ENCODE measurements at regions not wholly inside any gene's neighbourhood (a gene's known extent, or its start where the extent isn't known, plus 50 kb on each side); places are given as distances from the start of the nearest gene placed in this dataset.
A peak's percentile ranks its signal among the peaks of the same experiment; 100 is the strongest.

DNA sequence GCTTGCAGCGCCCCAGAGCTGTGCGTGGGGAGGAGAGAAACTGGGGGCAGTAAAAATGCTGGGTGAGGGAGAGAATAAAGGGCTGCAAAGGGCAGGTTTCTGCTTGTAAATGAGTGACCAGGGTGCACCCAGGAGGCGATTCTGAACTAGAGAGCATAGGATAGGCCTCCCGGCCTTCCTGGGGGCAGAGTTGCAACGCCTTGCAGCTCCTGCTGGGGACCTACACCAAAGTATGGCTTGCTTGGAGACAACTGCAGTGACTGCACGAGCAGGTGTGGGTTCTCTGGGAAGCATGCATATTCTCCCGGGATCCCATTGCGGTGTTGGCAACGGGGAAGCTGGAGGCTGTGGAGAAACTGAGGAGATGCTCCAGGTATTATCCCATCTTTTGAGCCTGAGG is 111.6 kb upstream of the SPACA1 start:
- DNase-seq (ENCODE audit: low spot score): no peak

DNA sequence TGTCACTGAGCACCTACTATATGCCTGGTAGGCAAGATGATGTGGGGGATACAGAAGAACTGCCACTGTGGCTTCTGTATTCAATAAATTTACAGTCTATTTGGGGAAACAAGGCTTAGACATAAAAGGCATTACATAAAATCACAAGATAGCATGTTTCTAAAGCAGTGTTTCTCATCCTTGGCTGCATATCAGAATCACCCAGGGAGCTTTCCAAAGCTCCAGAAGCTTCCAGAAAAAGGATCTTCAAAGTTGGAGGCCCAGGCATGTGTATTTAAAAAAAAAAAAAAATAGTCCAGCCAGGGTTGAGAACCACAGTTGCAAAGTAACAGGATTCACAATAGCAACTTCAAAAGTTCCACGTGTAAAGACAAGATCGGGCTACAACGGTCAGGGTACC is 112.4 kb upstream of the SPACA1 start:
- DNase-seq (ENCODE audit: low spot score): no peak

DNA sequence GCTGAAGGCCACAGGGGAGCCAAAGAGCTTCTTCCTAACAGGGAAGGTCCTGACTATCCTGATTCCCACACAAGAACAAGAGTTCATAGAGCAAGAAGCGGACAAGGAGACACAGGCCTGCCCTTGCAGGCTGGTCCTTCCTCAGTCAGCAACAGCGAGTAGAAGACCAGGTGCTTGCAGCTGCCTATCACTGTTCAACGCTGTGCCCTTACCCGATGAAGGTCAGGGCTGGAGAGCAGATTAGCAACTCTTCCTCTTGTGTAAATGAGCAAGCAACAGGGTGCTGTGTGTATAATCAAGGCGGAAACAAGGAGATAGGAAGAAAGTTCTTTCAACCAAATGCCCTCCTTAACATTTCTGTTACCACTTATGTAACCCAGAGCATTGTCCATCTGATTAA is 115.3 kb upstream of the SPACA1 start:
- DNase-seq (ENCODE audit: low spot score): no peak

DNA sequence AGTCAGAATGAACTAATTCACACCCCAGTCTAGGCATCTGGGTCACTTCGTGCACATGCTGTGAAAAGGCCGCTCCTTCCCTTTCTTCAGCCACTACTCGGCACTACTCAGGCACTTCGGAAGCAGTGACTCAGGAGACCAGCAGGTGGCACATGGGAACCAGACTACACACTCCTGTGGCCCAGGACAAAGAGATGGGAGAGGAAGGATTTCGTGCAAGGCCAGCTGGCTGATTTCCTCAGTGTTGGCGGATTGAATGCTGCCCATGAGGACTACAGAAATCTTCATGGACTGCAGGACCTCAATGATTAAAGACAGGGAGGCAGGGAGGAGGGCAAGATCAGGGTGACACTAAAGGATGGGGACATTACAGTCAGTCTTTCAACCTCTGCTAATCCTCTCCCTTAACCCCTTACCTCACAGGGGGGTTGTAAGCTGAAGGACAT is 117.8 kb upstream of the SPACA1 start:
- DNase-seq (ENCODE audit: low spot score): peak; percentile 85

DNA sequence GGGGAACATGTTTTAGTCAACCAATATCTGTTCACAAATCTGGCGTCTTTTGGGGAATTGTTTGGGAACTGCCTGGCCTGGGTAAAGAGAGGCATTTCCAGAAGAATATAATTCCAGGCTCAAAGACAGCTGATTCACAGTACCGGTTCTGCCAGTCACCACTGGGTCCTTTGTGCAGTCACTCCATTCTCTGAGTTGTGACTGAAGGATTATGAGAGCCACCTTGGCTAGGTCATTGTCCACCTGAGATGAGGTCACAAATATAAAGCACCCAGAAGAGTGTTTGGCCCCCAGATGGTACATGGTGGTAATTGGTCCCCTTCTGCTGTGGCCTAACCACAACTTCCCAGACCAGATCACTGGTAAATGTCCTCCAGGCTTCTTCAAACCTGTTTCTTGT is 121.0 kb upstream of the SPACA1 start:
- DNase-seq (ENCODE audit: low spot score): no peak

DNA sequence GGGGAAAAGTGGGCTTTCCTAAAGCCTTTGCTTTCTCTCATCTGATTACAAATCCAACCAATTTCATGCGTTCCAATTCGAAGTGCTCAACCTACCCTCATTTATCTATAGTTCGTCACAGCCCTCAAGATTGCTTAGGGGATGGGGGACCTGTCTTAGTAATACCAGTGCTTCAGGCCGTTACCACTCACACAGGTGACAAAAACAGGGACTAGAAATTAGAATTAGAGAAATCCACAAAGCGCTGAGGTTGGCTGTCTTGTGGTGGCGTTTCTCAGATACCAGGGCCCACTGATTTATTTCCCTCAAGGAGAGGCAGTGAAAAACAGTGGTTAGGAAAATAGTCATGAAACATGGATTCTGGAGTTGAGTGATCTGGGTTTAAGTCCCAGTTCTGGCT is 121.6 kb upstream of the SPACA1 start:
- no peak for DNase-seq (ENCODE audit: low spot score)

DNA sequence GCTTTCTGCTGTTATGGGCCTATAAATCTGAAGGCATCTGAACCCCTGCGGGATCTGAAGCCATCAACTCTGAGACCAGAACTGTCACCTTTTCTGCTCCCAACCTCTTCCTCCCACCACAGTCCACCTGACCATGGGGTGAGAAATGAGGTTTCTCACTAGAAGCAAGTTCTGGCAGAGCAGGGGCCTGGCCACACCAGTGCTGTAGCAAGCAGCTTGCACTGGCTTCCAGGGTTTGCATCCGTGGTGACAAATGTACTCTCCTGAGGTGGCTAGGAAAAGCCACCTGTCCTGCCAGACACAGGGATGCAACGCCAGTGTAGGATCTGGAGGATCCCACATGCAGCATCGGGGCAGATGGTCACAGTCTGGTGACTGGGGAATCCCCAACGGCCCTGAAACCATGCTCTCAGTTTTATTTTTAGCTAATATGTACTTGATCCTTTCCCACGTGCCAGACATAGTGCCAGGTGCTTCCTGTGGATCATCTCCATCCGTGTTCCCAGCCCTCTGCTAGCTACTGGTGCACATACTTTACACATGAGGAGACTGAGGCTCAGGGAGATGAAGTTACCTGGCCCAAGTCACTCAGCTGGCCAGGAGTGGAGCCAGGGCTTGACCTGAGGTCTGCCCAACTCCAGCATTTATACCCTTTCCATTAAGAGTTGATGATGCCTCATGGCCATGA is 122.1 kb upstream of the SPACA1 start:
- DNase-seq (ENCODE audit: low spot score): no peak

DNA sequence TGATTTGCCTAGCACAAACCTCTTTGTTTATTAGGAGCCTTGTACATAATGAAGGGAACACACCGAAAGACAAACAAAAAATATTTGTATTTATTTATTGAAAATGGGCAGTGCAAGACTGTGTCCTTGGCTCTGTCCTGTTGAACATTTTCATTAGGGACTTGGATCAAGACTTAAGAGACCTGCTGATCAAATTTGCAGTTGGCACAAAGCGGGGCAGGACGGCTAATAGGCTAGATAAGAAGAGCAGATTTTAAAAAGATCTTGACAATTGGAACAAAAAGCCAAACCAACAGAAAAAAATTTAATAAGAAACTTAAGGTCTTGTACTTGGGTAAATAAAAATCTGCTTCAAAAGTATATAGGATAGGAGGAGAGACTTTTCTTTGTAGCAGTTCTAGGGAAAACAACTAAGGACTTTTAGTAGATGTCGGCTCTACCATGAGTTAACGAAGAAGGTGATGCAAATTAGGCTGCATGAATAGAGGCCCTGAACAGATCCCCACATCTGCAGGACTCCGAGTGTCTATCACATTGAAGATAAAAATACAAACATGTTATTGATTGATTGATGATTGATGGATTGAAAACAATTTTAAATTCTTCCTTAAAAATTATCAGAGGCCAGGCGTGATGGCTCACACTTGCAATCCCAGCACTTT is 124.1 kb upstream of the SPACA1 start:
- DNase-seq (ENCODE audit: low spot score): no peak

DNA sequence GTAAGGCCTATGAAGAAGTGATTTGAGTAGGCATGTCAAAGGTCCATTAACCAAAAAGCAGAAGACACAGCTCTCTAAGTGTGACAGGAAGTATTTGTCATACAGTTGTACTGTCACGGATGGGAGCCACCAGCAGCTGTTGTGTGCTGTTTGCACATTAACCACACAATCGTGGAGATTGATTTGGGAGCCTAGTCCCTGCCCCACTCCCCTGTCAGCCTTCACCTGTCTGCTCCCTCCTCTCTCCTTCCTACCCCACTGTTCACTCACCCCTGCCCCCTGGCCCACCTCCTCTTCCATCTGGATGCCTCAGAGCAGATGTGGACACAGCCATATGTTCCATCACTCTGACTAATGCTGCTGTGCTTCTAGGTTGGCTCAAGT is 124.7 kb upstream of the SPACA1 start:
- DNase-seq (ENCODE audit: low spot score): no peak

DNA sequence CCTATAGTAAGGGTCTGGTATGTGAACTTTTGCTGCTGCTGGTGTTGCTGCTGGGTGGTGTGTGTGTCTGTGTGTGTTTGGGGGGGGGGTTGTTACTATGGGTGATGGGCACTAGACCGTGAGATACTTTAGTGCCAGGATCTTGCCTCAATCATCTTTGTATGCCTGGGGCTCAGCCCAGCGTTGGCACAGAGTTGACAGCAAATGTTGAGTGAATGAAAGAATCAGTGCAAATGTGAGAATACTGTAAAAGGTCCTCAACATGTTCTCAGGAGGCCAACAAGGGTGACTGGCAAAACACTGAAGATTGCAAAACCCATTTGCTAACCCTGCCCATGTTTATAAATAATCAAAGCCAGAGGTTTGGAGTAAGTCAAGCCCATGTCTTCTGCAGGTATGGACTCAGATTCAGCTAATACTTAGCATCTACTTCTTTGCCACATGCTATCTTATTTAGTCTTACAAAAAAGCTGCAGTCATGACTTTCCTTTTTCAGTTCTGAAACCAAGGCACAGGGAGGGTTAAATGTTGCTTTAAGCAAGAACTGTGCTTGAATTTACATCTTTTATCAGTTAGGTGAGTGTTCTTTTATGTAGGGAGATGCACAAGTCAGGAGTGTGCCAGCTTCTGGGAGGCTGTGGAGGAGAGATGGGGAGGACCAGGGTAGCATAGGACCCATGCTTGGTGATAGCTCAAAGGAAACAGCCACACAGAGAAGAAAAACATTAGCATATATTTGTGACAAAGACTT is 125.3 kb upstream of the SPACA1 start:
- DNase-seq (ENCODE audit: low spot score): no peak

DNA sequence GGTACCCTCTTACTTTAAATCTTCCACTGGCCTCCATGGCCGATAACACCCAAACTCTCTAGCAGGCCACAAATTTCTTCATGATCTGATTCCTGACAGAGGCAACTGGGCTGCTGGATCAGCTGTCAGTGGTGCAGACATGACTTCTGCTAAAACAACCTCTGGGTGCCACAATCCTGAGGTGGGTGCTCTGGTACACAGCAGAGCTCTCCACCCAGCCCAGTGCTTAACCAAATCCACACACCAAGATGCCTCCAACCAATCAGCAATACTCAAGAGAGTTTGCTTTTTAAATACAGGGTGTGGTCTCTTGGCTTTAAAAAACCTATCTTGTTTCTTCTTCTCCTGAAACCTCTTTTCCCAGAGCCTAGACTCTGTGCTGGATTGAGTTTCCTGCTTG is 126.6 kb upstream of the SPACA1 start:
- no peak for DNase-seq (ENCODE audit: low spot score)

DNA sequence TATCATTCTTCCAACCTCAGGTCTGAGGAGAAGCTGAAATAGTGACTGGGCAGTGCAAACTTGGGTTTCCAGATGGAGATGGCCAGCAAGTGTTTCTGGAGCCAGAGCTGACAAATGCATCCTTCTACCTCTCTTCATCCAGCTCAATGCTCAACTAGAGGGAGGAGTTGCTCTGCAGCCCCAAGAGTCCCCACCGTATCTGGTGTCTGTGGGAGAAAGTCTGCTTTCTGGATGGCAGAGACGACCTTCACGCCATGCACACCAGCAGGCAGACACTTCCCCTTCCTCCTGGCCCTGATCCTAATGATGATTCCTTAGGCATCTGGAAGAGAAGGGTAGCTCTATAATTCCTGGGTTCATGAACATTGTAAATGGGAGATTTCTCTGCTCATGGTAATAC is 127.4 kb upstream of the SPACA1 start:
- no peak for DNase-seq (ENCODE audit: low spot score)

DNA sequence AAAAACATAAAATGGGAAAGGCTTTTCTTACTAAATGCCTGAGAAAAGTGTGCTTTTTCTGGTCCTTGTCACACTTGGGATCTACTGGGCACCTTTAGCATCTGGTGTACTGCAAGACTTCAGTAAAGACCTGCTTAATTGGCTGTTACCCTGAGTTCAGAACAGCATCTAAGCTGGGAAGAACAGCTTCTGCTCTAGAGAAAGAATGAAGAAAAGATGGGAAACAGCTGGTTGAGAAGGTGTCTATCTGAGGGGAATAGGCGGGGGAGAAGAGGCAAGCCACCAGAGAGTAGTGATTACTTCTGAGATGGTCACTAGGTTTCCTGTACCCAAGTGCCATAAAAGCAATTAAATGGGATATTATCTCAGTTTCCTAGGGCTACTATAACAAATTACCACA is 128.2 kb upstream of the SPACA1 start:
- DNase-seq (ENCODE audit: low spot score): no peak

DNA sequence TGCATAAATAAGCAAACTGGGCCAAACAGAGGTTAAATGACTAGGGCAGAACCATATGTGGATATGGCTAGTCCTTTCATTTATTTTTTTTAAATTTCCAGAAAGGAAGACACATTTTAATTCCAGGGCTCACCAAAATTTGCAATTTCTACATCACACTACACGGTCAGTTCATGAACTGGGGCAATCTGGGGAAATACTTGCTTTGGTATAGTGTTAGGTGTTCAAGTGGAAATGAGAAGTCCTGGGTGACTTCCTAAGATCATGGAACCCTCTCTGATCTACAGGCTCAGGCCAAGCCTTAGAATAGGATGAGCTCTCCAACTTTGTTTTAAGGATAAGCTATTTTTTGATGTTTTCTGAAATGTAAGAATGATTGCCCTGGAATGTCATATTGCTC is 128.6 kb upstream of the SPACA1 start:
- no peak for DNase-seq (ENCODE audit: low spot score)

DNA sequence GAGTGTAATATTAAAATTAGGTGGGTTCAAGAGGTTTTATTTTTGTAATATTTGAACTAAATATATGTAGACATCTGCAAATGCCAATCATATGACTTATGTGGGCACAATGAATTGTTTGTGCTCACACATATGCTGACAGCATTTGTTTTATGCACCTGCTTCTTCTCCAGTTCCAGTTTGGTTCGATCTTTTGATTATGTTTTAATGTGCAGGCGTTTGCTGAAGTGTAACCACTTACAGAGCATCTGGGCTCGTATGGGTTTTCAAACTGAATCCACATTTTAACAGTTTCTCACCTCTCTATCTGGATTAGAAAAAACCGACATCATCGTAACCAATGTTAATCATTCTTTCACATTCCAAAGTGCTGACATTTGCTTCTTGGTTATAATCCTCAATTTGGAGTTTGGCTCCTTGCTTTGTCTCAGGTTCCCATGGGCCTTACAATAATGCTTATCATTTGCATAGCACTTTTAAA is 129.1 kb upstream of the SPACA1 start:
- no peak for DNase-seq (ENCODE audit: low spot score)

DNA sequence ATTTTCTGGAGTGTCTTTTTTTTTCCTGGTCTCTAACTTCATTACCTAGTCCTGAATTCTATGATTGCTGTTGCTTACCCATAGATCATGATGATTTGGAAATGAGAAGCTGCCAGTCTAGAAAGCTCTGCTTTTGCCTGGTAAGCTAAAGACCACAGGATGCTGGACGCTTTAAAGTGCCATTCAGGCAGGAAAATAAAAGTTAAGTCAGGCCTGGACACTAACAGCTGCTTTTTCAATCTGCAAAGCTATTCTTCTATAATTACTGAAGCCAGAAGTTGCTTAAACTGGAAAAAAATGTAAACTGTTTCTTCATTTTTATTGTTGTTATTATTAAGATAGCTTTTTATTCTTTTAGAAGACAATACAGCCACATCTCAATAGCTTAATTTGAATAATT is 129.8 kb upstream of the SPACA1 start:
- DNase-seq (ENCODE audit: low spot score): no peak

DNA sequence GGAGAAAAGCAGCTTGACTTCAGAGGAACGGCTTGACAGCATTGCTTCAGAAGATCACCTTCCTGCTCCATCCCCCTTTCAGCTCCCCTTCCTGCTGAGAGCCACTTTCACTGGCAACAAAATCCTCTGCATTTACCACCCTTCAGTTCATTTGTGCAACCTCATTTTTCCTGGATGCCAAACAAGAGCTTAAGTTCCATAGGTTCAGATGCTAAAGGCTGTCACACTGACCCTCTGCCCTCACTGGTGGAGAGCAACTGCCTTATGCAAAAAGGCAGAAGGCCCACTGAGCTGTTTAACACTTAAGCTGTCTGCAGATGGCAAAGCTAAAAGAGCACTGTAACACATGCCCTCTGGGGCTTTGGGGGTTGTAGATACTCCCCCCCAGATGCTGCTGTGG is 131.2 kb upstream of the SPACA1 start:
- no peak for DNase-seq (ENCODE audit: low spot score)

DNA sequence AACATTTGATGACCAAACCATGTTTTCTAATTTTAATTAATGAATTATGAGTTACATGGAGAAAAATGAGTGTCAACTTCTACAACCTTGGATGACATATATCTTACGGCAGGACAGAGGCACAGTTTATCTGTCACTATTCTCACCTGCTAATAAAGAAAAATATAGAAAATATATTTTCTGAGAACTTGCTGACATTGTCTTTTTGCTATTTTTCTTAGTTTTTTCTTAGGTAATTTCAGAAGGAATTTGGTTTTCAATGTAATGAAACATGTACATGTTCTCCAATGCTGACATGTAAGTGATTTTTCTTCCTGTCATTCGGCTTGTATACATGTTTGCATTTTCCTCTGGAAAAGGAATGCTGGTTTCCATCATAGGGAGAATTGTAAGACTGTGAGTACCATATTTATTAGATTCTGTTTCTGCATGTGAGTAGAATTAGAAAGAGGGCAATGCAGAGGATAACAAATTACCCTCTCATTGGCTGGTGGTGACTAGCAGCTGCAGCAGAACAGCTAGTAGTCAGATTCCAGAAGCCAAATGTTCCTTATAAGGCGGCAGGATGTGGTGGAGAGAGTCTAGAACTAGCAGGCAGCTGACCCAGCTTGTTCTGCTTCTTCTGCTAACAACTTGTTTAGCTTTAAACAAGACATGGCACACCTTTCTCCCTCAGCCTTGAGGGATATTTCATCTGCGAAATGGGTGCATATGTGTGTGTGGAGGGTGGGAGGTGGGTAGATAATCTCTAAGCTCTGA is 132.8 kb upstream of the SPACA1 start:
- DNase-seq (ENCODE audit: low spot score): no peak

DNA sequence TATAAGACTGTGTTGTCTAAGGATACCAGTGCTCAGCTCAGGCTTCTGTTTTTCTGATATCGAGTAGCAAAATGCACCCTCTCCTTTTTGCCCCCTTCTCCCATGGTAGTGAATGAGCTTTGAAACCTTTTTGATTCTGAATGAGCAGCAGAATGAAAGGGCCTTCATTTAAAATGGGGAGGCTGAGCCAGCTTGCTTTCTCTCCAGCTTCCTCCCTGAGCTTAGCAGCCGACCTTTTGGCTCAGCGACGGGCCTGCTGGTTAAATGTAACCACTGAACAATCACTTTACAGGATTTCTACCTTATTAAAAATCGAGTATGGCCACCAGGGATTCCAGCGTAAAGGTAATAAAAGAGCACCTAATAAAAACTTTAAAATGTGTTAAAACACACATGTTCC is 133.7 kb upstream of the SPACA1 start:
- no peak for DNase-seq (ENCODE audit: low spot score)

DNA sequence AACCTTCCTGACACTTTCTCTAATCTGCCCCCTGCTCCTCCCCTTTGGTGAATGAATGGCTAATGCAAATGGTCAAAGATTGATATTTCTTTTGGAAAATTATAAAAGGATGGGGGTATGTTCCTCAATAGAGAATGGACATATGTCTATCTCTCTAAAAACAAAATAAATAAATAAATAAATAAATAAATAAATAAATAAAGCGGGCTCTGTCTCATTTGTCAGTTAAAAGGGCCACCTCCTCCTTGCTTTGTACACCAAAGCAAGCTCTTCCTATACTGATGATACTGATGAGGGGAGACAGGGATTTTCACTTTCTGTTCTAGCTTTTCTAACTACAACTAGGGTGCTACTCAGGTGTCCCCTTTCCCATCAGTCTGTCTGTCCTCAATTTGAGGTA is 135.5 kb upstream of the SPACA1 start:
- no peak for DNase-seq (ENCODE audit: low spot score)

DNA sequence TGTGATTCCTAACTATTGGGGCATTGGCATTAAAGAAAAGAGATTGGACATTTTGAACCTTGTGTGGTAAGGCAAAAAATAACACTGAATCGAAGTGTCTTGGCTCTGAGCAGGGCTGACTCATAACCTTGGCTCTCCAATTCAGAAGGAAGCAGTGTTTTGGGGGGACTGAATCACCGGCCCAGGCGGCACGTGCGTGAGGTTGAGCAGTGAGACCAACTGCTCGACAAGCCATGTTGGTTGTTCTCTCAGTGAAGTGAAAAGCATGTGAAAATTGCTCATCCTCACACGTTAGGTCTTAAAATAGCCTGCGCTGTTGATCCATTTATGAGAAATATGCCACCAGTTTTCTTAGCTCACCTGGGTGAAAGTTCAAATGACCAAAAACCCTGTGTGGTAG is 137.8 kb upstream of the SPACA1 start:
- no peak for DNase-seq (ENCODE audit: low spot score)

DNA sequence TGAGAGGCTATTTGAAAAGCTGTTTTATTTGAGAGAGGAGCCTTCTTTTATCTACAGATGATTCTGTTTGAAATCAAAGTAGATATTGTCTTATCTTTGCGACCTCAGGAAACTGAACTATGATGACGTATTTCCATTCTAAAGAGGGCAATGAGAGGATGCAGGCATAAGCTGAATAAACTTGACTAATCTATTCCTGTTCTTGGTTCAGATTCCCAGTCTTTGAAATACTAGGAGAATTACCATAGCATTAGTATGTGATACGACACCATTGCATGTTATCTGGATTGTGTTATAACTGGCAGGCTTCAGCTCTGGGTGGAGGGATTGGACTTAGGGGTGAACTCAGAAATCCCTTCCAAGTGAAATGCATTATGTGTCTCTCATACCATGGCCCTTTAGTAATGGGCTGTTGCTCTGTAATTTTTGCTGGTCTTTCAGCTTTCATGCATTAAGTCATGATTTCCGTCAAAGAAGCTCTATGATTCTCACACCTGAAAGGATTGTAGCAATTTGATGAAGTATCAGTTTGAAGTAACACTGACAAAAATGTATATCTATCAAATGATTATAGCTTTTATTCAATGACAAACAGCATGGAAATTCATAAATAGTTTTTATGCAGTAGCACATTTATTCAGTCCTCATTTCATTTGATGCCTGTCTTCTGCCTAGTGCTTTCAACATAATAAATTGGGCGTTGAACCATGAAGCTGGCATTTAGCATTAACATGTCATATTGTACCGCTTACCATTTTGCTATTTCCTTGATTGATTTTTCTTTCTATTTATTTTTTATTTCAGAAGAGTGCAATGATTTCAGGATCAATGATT is 138.4 kb upstream of the SPACA1 start:
- no peak for DNase-seq (ENCODE audit: low spot score)

Data from left forelimb (tissue), 1 donor.